HEK293 (cell line): ENCODE measurements at regions not wholly inside any gene's neighbourhood (a gene's known extent, or its start where the extent isn't known, plus 50 kb on each side); places are given as distances from the start of the nearest gene placed in this dataset.

ENCODE experiments used
- CTCF ChIA-PET: fragments of 350-600 bp; formaldehyde crosslinking; extraction: SDS; loops from one replicate; lab custom pipeline; 2021; ENCODE audit warnings: antibody characterized with exemption; lab: Yijun Ruan, JAX
- POLR2A ChIA-PET: fragments of 300-600 bp; formaldehyde crosslinking; extraction: SDS; loops from one replicate; lab custom pipeline; 2020; ENCODE audit warnings: antibody characterized with exemption, inconsistent platforms; lab: Yijun Ruan, JAX
- H3K27ac ChIP-seq: fragments of 200-500 bp; sonication (Bioruptor generic); 2 replicates; pipeline ENCODE4 v1.5.1; 2014; ENCODE audit warnings: low read depth, low read length, control low read depth, inconsistent platforms; ENCODE audit errors: extremely low read depth
- H3K36me3 ChIP-seq, 2 experiments: fragments of 200-500 bp in 1 of 2; sonication (Bioruptor generic) in 1 of 2; 1 replicate in 1 of 2; 2 replicates in 1 of 2; pipeline ENCODE4 v1.5.1; 2014 to 2017; ENCODE audit warnings: inconsistent platforms in 2 of 2, low read length in 2 of 2; ENCODE audit not compliant: control insufficient read depth in 2 of 2, insufficient read depth in 1 of 2
- H3K4me1 ChIP-seq: fragments of 200-500 bp; sonication (Bioruptor generic); 2 replicates; pipeline ENCODE4 v1.5.1; 2014; ENCODE audit warnings: mild to moderate bottlenecking, low read length, inconsistent platforms; ENCODE audit not compliant: control insufficient read depth, insufficient read depth
- H3K4me3 ChIP-seq: 2 replicates; pipeline ENCODE4 v1.5.1; 2011; ENCODE audit warnings: low read depth, mild to moderate bottlenecking, control low read depth, low read length, moderate library complexity
- H3K9me3 ChIP-seq: fragments of 200-500 bp; sonication (Bioruptor generic); 2 replicates; pipeline ENCODE4 v1.5.1; 2014; ENCODE audit warnings: low read depth, low read length, inconsistent platforms; ENCODE audit not compliant: control insufficient read depth, insufficient read depth
- ELK4 ChIP-seq: IDR thresholded peaks from 2 replicates; pipeline ENCODE4 v1.6.1; 2011; ENCODE audit warnings: mild to moderate bottlenecking, low read depth, low read length, borderline replicate concordance
- OSR2 ChIP-seq: fragments of 450-650 bp; formaldehyde crosslinking; IDR thresholded peaks from 2 replicates; pipeline ENCODE4 v1.5.1; 2016; ENCODE audit warnings: missing biosample characterization, missing genetic modification characterization
- PRDM10 ChIP-seq: fragments of 450-650 bp; formaldehyde crosslinking; IDR thresholded peaks from 2 replicates; pipeline ENCODE4 v1.5.1; 2016; ENCODE audit warnings: missing biosample characterization, missing genetic modification characterization
- PRDM6 ChIP-seq: fragments of 450-650 bp; formaldehyde crosslinking; IDR thresholded peaks from 2 replicates; pipeline ENCODE4 v1.5.1; 2017; ENCODE audit warnings: missing biosample characterization, missing genetic modification characterization
- SP3 ChIP-seq: fragments of 450-650 bp; formaldehyde crosslinking; IDR thresholded peaks from 2 replicates; pipeline ENCODE4 v1.5.1; 2016; ENCODE audit warnings: missing biosample characterization, missing genetic modification characterization
- ZIC2 ChIP-seq: fragments of 450-650 bp; formaldehyde crosslinking; IDR thresholded peaks from 2 replicates; pipeline ENCODE4 v1.5.1; 2016; ENCODE audit warnings: missing biosample characterization, missing genetic modification characterization
- ZNF16 ChIP-seq: fragments of 450-650 bp; formaldehyde crosslinking; IDR thresholded peaks from 2 replicates; pipeline ENCODE4 v1.5.1; 2016; ENCODE audit warnings: low read depth, missing biosample characterization, missing genetic modification characterization
- ZNF211 ChIP-seq: fragments of 450-650 bp; formaldehyde crosslinking; IDR thresholded peaks from 2 replicates; pipeline ENCODE4 v1.5.1; 2016; ENCODE audit warnings: low read depth, missing biosample characterization, missing genetic modification characterization
- ZNF335 ChIP-seq: fragments of 450-650 bp; formaldehyde crosslinking; conservative IDR thresholded peaks from 2 replicates; pipeline ENCODE4 v1.5.1; 2016; ENCODE audit warnings: missing biosample characterization, missing genetic modification characterization
- ZNF488 ChIP-seq: fragments of 450-650 bp; formaldehyde crosslinking; IDR thresholded peaks from 2 replicates; pipeline ENCODE4 v1.5.1; 2016; ENCODE audit warnings: missing biosample characterization, missing genetic modification characterization
- ZNF560 ChIP-seq: fragments of 450-650 bp; formaldehyde crosslinking; IDR thresholded peaks from 2 replicates; pipeline ENCODE4 v1.5.1; 2017; ENCODE audit warnings: missing biosample characterization, missing genetic modification characterization, borderline replicate concordance
- ZNF776 ChIP-seq: fragments of 450-650 bp; formaldehyde crosslinking; IDR thresholded peaks from 2 replicates; pipeline ENCODE4 v1.5.0; 2017; ENCODE audit warnings: missing biosample characterization, missing genetic modification characterization, borderline replicate concordance
- ZNF777 ChIP-seq: fragments of 450-650 bp; formaldehyde crosslinking; IDR thresholded peaks from 2 replicates; pipeline ENCODE4 v1.5.1; 2017; ENCODE audit warnings: missing biosample characterization, missing genetic modification characterization, borderline replicate concordance
- ZNF791 ChIP-seq: fragments of 450-650 bp; formaldehyde crosslinking; IDR thresholded peaks from 2 replicates; pipeline ENCODE4 v1.5.1; 2016; ENCODE audit warnings: missing biosample characterization, missing genetic modification characterization
- TF ChIP-seq, protein P1 (sequence below): fragments of 450-650 bp; formaldehyde crosslinking; IDR thresholded peaks from 2 replicates; pipeline ENCODE4 v1.5.1; 2016; ENCODE audit warnings: missing biosample characterization, missing genetic modification characterization
- TF ChIP-seq, protein P2 (sequence below): fragments of 450-650 bp; formaldehyde crosslinking; IDR thresholded peaks from 2 replicates; pipeline ENCODE4 v1.5.1; 2016; ENCODE audit warnings: missing biosample characterization, missing genetic modification characterization

DNA sequence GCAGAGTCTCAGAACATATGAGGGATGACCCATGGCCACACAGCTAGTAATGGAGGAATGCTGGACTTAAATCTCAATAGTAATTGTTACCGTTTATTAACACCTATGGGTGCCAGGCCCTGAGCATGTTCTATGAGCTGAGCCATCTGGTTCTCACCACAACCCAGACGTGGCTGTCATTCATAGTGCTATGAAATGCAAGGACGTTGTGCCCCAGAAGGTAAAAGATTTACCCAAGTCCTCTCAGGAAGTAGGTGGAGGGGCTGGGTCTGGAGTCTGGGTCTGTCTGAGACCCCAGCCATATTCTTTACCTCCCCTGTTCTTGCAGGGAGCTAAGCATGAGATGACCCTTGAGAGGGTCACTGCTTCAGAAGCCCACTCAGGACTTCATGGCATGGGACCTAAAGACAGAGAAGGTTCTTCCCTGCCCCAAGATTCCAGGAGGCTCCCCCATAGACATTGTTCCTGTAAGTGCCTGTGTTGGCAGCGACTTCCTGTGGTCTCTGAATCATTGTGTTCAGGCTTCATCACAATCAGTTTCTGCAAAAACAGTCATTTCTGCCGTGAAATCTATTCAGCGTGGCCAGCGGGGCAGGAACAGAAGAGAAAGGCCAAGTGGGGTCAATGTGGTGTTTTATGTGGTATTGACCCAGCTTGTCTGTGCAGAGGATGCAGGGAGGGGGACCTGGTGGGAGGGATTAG lies 475.4 kb downstream of the PTPRU start (continued):
- TF ChIP-seq ZNF488 (tag by site-specific recombination) (no peak), ZNF560 (tag by site-specific recombination) (no peak)

- H3K9me3 ChIP-seq, result no peaks in the 10 kb centered on the region
- no peaks in the 10 kb centered on the region for H3K36me3 ChIP-seq
- ChIA-PET CTCF (interaction anchor here (0.6 kb wide), 1 partner anchor 302 kb away, joined by 3 read pairs; no protein-coding TSS in a partner anchor), POLR2A (no interaction called here)
- no peak overlapping the region for H3K4me3 ChIP-seq
- no peak overlapping the region for H3K27ac ChIP-seq
- peaks cover 3% of the 10 kb centered on the region; the same call in 1 of the 2 replicates for H3K4me1 ChIP-seq
- peak; percentile 51 for TF ChIP-seq ZIC2 (tag by site-specific recombination)
- no peak for TF ChIP-seq SP3
- TF ChIP-seq, all 188 proteins: peak for 1
These were observed 473.5 kb downstream of the PTPRU start for GRCh38 chr1:29709704-29710280.

DNA sequence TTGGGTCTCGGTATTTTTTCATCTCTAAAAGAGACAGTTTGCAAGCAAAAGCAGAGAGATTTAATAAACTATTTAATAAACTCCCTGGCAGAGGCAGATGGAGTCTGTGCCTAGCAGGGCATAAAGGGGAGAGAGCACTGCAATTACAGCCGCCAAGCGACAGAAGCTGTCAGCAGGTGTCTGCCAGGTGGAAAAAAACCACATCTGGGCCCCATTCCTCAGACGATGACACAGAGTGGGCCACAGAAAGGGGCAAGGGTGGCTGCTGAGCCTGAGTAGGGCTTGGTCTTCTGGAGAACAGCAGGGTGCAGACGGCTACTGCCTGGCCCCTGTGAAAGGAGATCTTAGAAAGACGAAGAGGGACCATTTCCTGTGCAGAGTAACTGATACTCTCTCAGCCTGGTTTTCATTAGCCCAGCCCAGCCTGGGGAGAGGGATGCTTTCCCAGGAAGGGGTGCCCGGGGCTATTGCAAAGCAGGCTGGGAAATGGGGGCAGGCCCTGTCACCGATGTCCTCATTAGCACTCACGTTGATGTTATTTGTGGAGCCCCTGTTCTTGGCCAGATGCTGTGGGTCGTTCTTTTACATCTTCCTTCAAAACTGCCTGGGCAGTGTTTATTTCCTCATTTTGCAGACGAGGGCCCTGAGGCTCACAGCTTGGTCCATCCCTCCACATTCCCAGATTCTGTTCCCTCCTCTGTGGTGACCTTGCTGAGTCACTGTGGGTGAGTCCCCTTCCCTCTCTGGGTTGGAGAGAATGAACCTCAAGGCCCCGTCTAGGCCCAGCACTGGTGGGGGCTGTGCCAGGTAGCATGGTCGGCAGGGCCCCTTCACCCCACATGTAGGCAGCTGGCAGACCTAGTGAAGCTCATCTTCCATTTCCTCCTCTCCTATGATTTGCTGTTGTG lies 472.7 kb downstream of the PTPRU start:
- Histone ChIP-seq H3K27ac (no peak overlapping the region), H3K36me3 (no peaks in the 10 kb centered on the region), H3K4me1 (peaks cover 3% of the 10 kb centered on the region; the same call in 1 of the 2 replicates), H3K4me3 (no peak overlapping the region), H3K9me3 (no peaks in the 10 kb centered on the region)
- ChIA-PET POLR2A (no interaction called here), CTCF (interaction anchor here (0.6 to 0.8 kb wide), 3 partner anchors 9 to 301 kb away, joined by 3 to 4 read pairs (median 3); no protein-coding TSS in a partner anchor)
- TF ChIP-seq ZNF776 (tag by site-specific recombination), result no peak
- peak; percentile 52; the same call in 1 of the 2 replicates for TF ChIP-seq OSR2 (tag by site-specific recombination)
- no peak for TF ChIP-seq ZNF211 (tag by site-specific recombination)
- TF ChIP-seq, protein P1, sequence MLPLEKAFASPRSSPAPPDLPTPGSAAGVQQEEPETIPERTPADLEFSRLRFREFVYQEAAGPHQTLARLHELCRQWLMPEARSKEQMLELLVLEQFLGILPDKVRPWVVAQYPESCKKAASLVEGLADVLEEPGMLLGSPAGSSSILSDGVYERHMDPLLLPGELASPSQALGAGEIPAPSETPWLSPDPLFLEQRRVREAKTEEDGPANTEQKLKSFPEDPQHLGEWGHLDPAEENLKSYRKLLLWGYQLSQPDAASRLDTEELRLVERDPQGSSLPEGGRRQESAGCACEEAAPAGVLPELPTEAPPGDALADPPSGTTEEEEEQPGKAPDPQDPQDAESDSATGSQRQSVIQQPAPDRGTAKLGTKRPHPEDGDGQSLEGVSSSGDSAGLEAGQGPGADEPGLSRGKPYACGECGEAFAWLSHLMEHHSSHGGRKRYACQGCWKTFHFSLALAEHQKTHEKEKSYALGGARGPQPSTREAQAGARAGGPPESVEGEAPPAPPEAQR, result no peak
- TF ChIP-seq ELK4, result no peak
- TF ChIP-seq ZNF777 (tag by site-specific recombination), result no peak
- TF ChIP-seq PRDM6 (tag by site-specific recombination), result no peak
- TF ChIP-seq, protein P2, sequence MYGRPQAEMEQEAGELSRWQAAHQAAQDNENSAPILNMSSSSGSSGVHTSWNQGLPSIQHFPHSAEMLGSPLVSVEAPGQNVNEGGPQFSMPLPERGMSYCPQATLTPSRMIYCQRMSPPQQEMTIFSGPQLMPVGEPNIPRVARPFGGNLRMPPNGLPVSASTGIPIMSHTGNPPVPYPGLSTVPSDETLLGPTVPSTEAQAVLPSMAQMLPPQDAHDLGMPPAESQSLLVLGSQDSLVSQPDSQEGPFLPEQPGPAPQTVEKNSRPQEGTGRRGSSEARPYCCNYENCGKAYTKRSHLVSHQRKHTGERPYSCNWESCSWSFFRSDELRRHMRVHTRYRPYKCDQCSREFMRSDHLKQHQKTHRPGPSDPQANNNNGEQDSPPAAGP (tag by site-specific recombination), result no peak
- TF ChIP-seq ZNF16 (tag by site-specific recombination), result no peak
- peak; percentile 56 for TF ChIP-seq ZNF335 (tag by site-specific recombination)
- peak; percentile 61 for TF ChIP-seq ZIC2 (tag by site-specific recombination)
- no peak for TF ChIP-seq ZNF791 (tag by site-specific recombination)
- peak; percentile 42; the same call in 1 of the 2 replicates for TF ChIP-seq PRDM10
